ENCODE measurements at regions not wholly inside any gene's neighbourhood (a gene's known extent, or its start where the extent isn't known, plus 50 kb on each side); places are given as distances from the start of the nearest gene placed in this dataset.

- Histone ChIP-seq H3F3A (ENCODE audit: low read depth) (no peaks in the 10 kb centered on the region), H3K9me3 (ENCODE audit: insufficient read depth, low read depth, low read length) (peaks cover 9% of the 10 kb centered on the region; the same call in 1 of the 2 replicates), H4K20me1 (ENCODE audit: insufficient read depth, low read length, poor library complexity, severe bottlenecking) (no peaks in the 10 kb centered on the region), H3K4me3 (ENCODE audit: low read length, poor library complexity, severe bottlenecking) (no peak overlapping the region), H3K27me3 (ENCODE audit: insufficient read depth, low read length, poor library complexity, severe bottlenecking) (no peaks in the 10 kb centered on the region), H2AFZ (ENCODE audit: low read length) (no peak overlapping the region), H3K4me1 (ENCODE audit: insufficient read depth, low read length, poor library complexity, severe bottlenecking) (no peaks in the 10 kb centered on the region), H3K79me2 (ENCODE audit: insufficient read depth, low read length) (no peaks in the 10 kb centered on the region), H3K9ac (ENCODE audit: low read depth, low read length, poor library complexity, severe bottlenecking) (no peak overlapping the region), H3K36me3 (ENCODE audit: insufficient read depth, low read length) (no peaks in the 10 kb centered on the region), H3K9me2 (replicated peaks; ENCODE audit: low read depth, low read length) (no peaks in the 10 kb centered on the region), H3K4me2 (ENCODE audit: low read depth, low read length, poor library complexity, severe bottlenecking) (no peak overlapping the region)
- TF ChIP-seq CTCF (conservative IDR thresholded peaks at IDR 0.05; ENCODE audit: low read length) (no peak), EZH2phosphoT487 (IDR thresholded peaks at IDR 0.05; ENCODE audit: borderline replicate concordance) (no peak)
Observed at GRCh38 chr22:48849219-48849912, 978.3 kb downstream of the BRD1 start.

GRCh38 chr22:48846200-48846599 is 981.5 kb downstream of the BRD1 start:
- Histone ChIP-seq H3K4me1 (ENCODE audit: insufficient read depth, low read length, poor library complexity, severe bottlenecking) (no peaks in the 10 kb centered on the region), H2AFZ (ENCODE audit: low read length) (no peak overlapping the region), H3K27me3 (ENCODE audit: insufficient read depth, low read length, poor library complexity, severe bottlenecking) (no peaks in the 10 kb centered on the region), H3K36me3 (ENCODE audit: insufficient read depth, low read length) (no peaks in the 10 kb centered on the region), H3K4me3 (ENCODE audit: low read length, poor library complexity, severe bottlenecking) (no peak overlapping the region), H3K9me2 (replicated peaks; ENCODE audit: low read depth, low read length) (no peaks in the 10 kb centered on the region), H3K4me2 (ENCODE audit: low read depth, low read length, poor library complexity, severe bottlenecking) (no peak overlapping the region), H3K9ac (ENCODE audit: low read depth, low read length, poor library complexity, severe bottlenecking) (no peak overlapping the region), H3F3A (ENCODE audit: low read depth) (no peaks in the 10 kb centered on the region), H3K79me2 (ENCODE audit: insufficient read depth, low read length) (no peaks in the 10 kb centered on the region), H4K20me1 (ENCODE audit: insufficient read depth, low read length, poor library complexity, severe bottlenecking) (no peaks in the 10 kb centered on the region), H3K9me3 (ENCODE audit: insufficient read depth, low read depth, low read length) (no peaks in the 10 kb centered on the region; the same call in 1 of the 2 replicates)
- TF ChIP-seq CTCF (conservative IDR thresholded peaks at IDR 0.05; ENCODE audit: low read length) (no peak), EZH2phosphoT487 (IDR thresholded peaks at IDR 0.05; ENCODE audit: borderline replicate concordance) (no peak)

DNA sequence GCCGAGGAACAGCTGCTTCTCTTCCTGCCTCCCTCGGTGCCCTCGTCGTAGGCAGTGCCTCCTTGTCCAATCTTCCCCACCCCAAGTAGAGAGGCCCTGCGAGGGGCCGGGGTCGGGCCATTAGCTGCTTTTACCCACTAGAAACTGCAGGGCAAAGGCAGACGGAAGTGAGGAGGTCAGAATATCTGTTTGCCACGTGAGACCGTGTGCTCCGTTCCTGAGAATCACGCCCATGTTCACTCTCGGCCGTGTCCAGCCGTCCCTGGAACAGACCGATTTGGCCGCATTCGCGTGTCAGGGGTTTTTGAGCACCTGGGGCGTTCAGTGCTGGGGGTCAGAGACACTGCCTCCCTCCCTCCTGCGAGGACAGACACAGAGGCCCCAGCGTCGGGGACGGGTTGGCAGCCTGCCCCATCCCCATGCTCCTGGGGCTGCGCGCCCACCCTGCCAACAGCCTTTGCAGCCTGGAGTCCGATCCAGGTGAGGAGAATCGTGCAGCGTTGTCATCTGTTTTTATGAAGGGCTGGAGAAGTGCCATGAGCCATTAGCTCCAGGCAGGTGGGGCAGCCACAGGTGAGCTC is 982.2 kb downstream of the BRD1 start:
- Histone ChIP-seq H3K9me3 (ENCODE audit: insufficient read depth, low read depth, low read length) (peaks cover under 1% of the 10 kb centered on the region; the same call in 1 of the 2 replicates), H3K79me2 (ENCODE audit: insufficient read depth, low read length) (no peaks in the 10 kb centered on the region), H3K9me2 (replicated peaks; ENCODE audit: low read depth, low read length) (no peaks in the 10 kb centered on the region), H4K20me1 (ENCODE audit: insufficient read depth, low read length, poor library complexity, severe bottlenecking) (no peaks in the 10 kb centered on the region), H3K4me3 (ENCODE audit: low read length, poor library complexity, severe bottlenecking) (no peak overlapping the region), H3K4me1 (ENCODE audit: insufficient read depth, low read length, poor library complexity, severe bottlenecking) (no peaks in the 10 kb centered on the region), H3K9ac (ENCODE audit: low read depth, low read length, poor library complexity, severe bottlenecking) (no peak overlapping the region), H3F3A (ENCODE audit: low read depth) (no peaks in the 10 kb centered on the region), H3K4me2 (ENCODE audit: low read depth, low read length, poor library complexity, severe bottlenecking) (no peak overlapping the region), H2AFZ (ENCODE audit: low read length) (no peak overlapping the region), H3K36me3 (ENCODE audit: insufficient read depth, low read length) (no peaks in the 10 kb centered on the region), H3K27me3 (ENCODE audit: insufficient read depth, low read length, poor library complexity, severe bottlenecking) (no peaks in the 10 kb centered on the region)
- no peak for TF ChIP-seq EZH2phosphoT487 (IDR thresholded peaks at IDR 0.05; ENCODE audit: borderline replicate concordance)
- no peak for TF ChIP-seq CTCF (conservative IDR thresholded peaks at IDR 0.05; ENCODE audit: low read length)
